K562 (cell line): ENCODE measurements at regions not wholly inside any gene's neighbourhood (a gene's known extent, or its start where the extent isn't known, plus 50 kb on each side); places are given as distances from the start of the nearest gene placed in this dataset.

Experiments
- ATAC-seq: fragments of 200-7000 bp; cut with Tn5 transposase; 3 replicates; pipeline ENCODE4 v1.9.1; 2020; ENCODE audit warnings: moderate library complexity
- BruUV-seq: library from RNA; stranded (reverse); fragments of 400-500 nt; replicated peaks from 2 replicates; lab custom pipeline; 2021; lab: Mats Ljungman, UMichigan
- CTCF ChIA-PET: fragments of 300-600 bp; formaldehyde crosslinking; extraction: SDS; loops from one replicate; lab custom pipeline; 2021; ENCODE audit warnings: low intra/inter-chr PET ratio; lab: Yijun Ruan, JAX
- POLR2A ChIA-PET: fragments of 300-600, 350-650 bp; sonication (Branson Sonifier 250); formaldehyde crosslinking; extraction: SDS; loops from one replicate; lab custom pipeline; 2021; ENCODE audit warnings: antibody characterized with exemption, inconsistent platforms; lab: Yijun Ruan, JAX
- DNase-seq, 4 experiments: peaks; one replicate each; pipeline versions ENCODE4 v3.0.0 to v3.0.0-alpha.2; 2011 to 2018; ENCODE audit warnings: low spot score in 3 of 4, mixed read lengths in 3 of 4; ENCODE audit errors: extremely low read depth in 1 of 4
- FAIRE-seq: peaks from 2 replicates; lab custom pipeline; 2011; peaks lifted over from hg19 to GRCh38; lab: Jason Lieb, UNC
- H2AFZ ChIP-seq: 2 replicates; pipeline ENCODE4 v1.6.0; 2011; ENCODE audit warnings: low read depth, low read length, control low read depth, inconsistent platforms
- H3K27ac ChIP-seq: fragments of 200-600 bp; 3 replicates; pipeline ENCODE4 v1.8.0; 2011; ENCODE audit warnings: low read depth, mild to moderate bottlenecking, control low read depth, inconsistent platforms, low read length, moderate library complexity, mixed read lengths; ENCODE audit errors: extremely low read depth
- H3K27me3 ChIP-seq, 2 experiments: fragments of 300-600 bp in 1 of 2; 2 replicates in 1 of 2; 3 replicates in 1 of 2; pipeline versions ENCODE4 v1.6.0 to v1.8.0; 2011; ENCODE audit warnings: inconsistent platforms in 2 of 2, low read length in 2 of 2, mild to moderate bottlenecking in 1 of 2, mixed read lengths in 1 of 2, moderate library complexity in 1 of 2; ENCODE audit not compliant: control insufficient read depth in 2 of 2, insufficient read depth in 2 of 2
- H3K36me3 ChIP-seq: fragments of 300-600 bp; 3 replicates; pipeline ENCODE4 v1.8.0; 2011; ENCODE audit warnings: mild to moderate bottlenecking, low read length, inconsistent platforms; ENCODE audit not compliant: control insufficient read depth, insufficient read depth
- H3K4me1 ChIP-seq, 2 experiments: fragments of 200-600 bp in 1 of 2; replicated peaks in 1 of 2; 2 replicates in 1 of 2; 3 replicates in 1 of 2; pipeline versions ENCODE4 v1.5.1 to v1.8.0; 2011; ENCODE audit warnings: inconsistent platforms in 2 of 2, low read length in 2 of 2, mild to moderate bottlenecking in 1 of 2, mixed read lengths in 1 of 2, moderate library complexity in 1 of 2; ENCODE audit not compliant: control insufficient read depth in 2 of 2, insufficient read depth in 2 of 2
- H3K4me2 ChIP-seq: 2 replicates; pipeline ENCODE4 v1.6.1; 2011; ENCODE audit warnings: low read length, control low read depth, inconsistent platforms, mixed read lengths; ENCODE audit not compliant: insufficient read depth
- H3K4me3 ChIP-seq: fragments of 200-600 bp; sonication (generic), shearing (Covaris generic); 2 replicates; pipeline ENCODE4 v1.5.1; 2016; ENCODE audit warnings: control low read depth, inconsistent platforms
- H3K79me2 ChIP-seq: fragments of 200-600 bp; 3 replicates; pipeline ENCODE4 v1.8.0; 2011; ENCODE audit warnings: low read length, inconsistent platforms; ENCODE audit not compliant: control insufficient read depth, insufficient read depth
- H3K9ac ChIP-seq, 2 experiments: 2 replicates each; pipeline versions ENCODE4 v1.6.0 to v1.6.1; 2011; ENCODE audit warnings: low read depth in 2 of 2, low read length in 2 of 2, control low read depth in 1 of 2, inconsistent platforms in 1 of 2, mild to moderate bottlenecking in 1 of 2, mixed read lengths in 1 of 2; ENCODE audit not compliant: insufficient read depth in 1 of 2
- H3K9me1 ChIP-seq: one replicate; pipeline ENCODE4 v1.6.0; 2011; ENCODE audit warnings: inconsistent platforms, mild to moderate bottlenecking, low read length, moderate library complexity; ENCODE audit not compliant: control insufficient read depth, insufficient read depth
- H3K9me3 ChIP-seq: replicated peaks from 2 replicates; pipeline ENCODE4 v1.5.1; 2011; ENCODE audit warnings: low read depth, low read length, inconsistent platforms; ENCODE audit not compliant: control insufficient read depth, insufficient read depth
- H4K20me1 ChIP-seq: replicated peaks from 2 replicates; pipeline ENCODE4 v1.6.1; 2011; ENCODE audit warnings: low read length, inconsistent platforms, mixed read lengths; ENCODE audit not compliant: control insufficient read depth, insufficient read depth
- C11orf30 ChIP-seq: fragments of 450-650 bp; IDR thresholded peaks from 2 replicates; pipeline ENCODE4 v1.6.1; 2016; ENCODE audit warnings: low read depth, mild to moderate bottlenecking
- DNMT1 ChIP-seq: fragments of 450-650 bp; IDR thresholded peaks from 2 replicates; pipeline ENCODE4 v1.6.1; 2016; ENCODE audit warnings: antibody characterized with exemption, mild to moderate bottlenecking
- ESRRA ChIP-seq: fragments of 450-650 bp; IDR thresholded peaks from 2 replicates; pipeline ENCODE4 v1.6.1; 2014; ENCODE audit warnings: low read depth, mild to moderate bottlenecking, moderate library complexity, borderline replicate concordance
- HLTF ChIP-seq: fragments of 450-650 bp; IDR thresholded peaks from 2 replicates; pipeline ENCODE4 v1.6.1; 2016
- HMGN3 ChIP-seq: IDR thresholded peaks from 2 replicates; pipeline ENCODE4 v1.6.1; 2011; ENCODE audit warnings: borderline replicate concordance, low read depth, mild to moderate bottlenecking, mixed read lengths, low read length; ENCODE audit not compliant: insufficient read length; ENCODE audit errors: extremely low read depth
- HSF4 ChIP-seq: fragments of 250-450 bp; sonication (Bioruptor Pico); IDR thresholded peaks from 2 replicates; pipeline ENCODE4 v2.1.2; 2022; ENCODE audit warnings: mild to moderate bottlenecking, moderate library complexity, borderline replicate concordance
- JUN ChIP-seq, 2 experiments: sonication (generic) in 1 of 2; formaldehyde crosslinking in 1 of 2; IDR thresholded peaks; 2 replicates each; pipeline versions ENCODE4 v1.6.1 to v1.8.0; 2012 to 2022; ENCODE audit warnings: borderline replicate concordance in 2 of 2, mild to moderate bottlenecking in 2 of 2, improper control_type of control experiment in 1 of 2, low read depth in 1 of 2, low read length in 1 of 2, missing genetic modification reagents in 1 of 2
- KDM4B ChIP-seq, 2 experiments: fragments of 450-650 bp in 1 of 2; sonication (generic) in 1 of 2; IDR thresholded peaks; 2 replicates each; pipeline ENCODE4 v1.6.1; 2016 to 2017; ENCODE audit warnings: borderline replicate concordance in 2 of 2, antibody characterized with exemption in 1 of 2, low read depth in 1 of 2, mild to moderate bottlenecking in 1 of 2
- NFIC ChIP-seq: fragments of 450-650 bp; IDR thresholded peaks from 2 replicates; pipeline ENCODE4 v1.6.1; 2017; ENCODE audit warnings: mild to moderate bottlenecking, inconsistent platforms
- RAD51 ChIP-seq: fragments of 450-650 bp; IDR thresholded peaks from 2 replicates; pipeline ENCODE4 v1.7.1; 2016; ENCODE audit warnings: low read depth, mild to moderate bottlenecking, borderline replicate concordance
- SIN3B ChIP-seq: fragments of 450-650 bp; IDR thresholded peaks from 2 replicates; pipeline ENCODE4 v1.6.1; 2017; ENCODE audit warnings: low read depth, mild to moderate bottlenecking, moderate library complexity
- TAF15 ChIP-seq: fragments of 200-400 bp; formaldehyde crosslinking; IDR thresholded peaks from 2 replicates; pipeline ENCODE4 v1.6.1; 2017; ENCODE audit warnings: mild to moderate bottlenecking, low read depth, low read length, moderate library complexity
- ZNF408 ChIP-seq: fragments of 250-450 bp; sonication (Bioruptor Pico); IDR thresholded peaks from 2 replicates; pipeline ENCODE4 v1.4.0; 2020; ENCODE audit warnings: low read depth, mild to moderate bottlenecking, moderate library complexity
- ZNF609 ChIP-seq: sonication (generic); formaldehyde crosslinking; IDR thresholded peaks from 2 replicates; pipeline ENCODE4 v1.8.1; 2023; ENCODE audit warnings: missing genetic modification reagents, mild to moderate bottlenecking, borderline replicate concordance
- ZNF695 ChIP-seq: fragments of 450-650 bp; formaldehyde crosslinking; IDR thresholded peaks from 2 replicates; pipeline ENCODE4 v1.4.0; 2020; ENCODE audit warnings: mild to moderate bottlenecking, moderate library complexity
- WGBS: fragments of 100-300 bp; shearing (Covaris generic); methylation state at CpG from one replicate; pipeline ENCODE4 v1.1.6; 2016; ENCODE audit warnings: low coverage, mixed read lengths; ENCODE audit not compliant: insufficient coverage; ENCODE audit errors: missing lambda C conversion rate; 5-methylcytosine and 5-hydroxymethylcytosine counted together
- in situ Hi-C: fragments of 300-500 bp; cut with MboI; formaldehyde crosslinking; loops from 4 replicates; pipeline ENCODE4 v1.15.0; 2018; ENCODE audit warnings: inconsistent platforms, mixed read lengths
- intact Hi-C: fragments of 100-400 bp; cut with micrococcal nuclease; formaldehyde crosslinking; loops from 2 replicates; pipeline ENCODE4 v1.14.2; 2022

DNA sequence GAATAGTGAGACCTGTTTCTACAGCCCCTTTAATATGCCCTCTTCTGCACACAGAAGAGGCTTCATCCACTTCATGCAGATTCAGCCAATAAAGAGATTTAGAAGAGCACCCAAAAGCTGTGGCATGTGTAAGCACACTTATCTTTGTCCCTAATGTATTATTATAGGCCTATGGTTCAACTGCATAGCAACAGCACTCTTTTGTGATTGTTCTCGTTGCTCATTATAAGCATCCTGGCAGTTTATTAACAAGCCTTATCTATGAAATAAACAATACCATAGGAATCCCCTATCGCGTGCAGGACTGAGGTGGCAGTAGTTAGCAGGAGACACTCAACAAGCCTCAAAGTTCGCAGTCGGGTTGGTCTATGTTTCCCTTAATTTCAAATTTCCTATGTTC, 138.5 kb upstream of the BEND6 start:
- no TSS peak for BruUV-seq
- Histone ChIP-seq H3K4me1 (no peaks in the 10 kb centered on the region), H3K9me1 (no peaks in the 10 kb centered on the region), H4K20me1 (no peaks in the 10 kb centered on the region), H3K27me3 (no peaks in the 10 kb centered on the region; a peak in 1 of 5 replicates), H3K9ac (no peak overlapping the region), H3K9me3 (no peaks in the 10 kb centered on the region), H2AFZ (no peak overlapping the region), H3K4me3 (no peak overlapping the region), H3K4me2 (no peak overlapping the region), H3K27ac (no peak overlapping the region), H3K79me2 (no peaks in the 10 kb centered on the region), H3K36me3 (no peaks in the 10 kb centered on the region)
- intact Hi-C loops (loop anchor here (5.0 kb wide), 1 partner anchor 36 kb away; no protein-coding TSS in a partner anchor), in situ Hi-C loops (no loop called here)
- 7% methylated on average over 5 of the region's 5 CpGs for WGBS
- DNase-seq (no peak), FAIRE-seq (no peak), ATAC-seq (no peak)
- TF ChIP-seq HLTF (no peak), DNMT1 (no peak), HMGN3 (no peak), ZNF609 (CRISPR knock-in tag) (no peak), KDM4B (IDR thresholded peaks at IDR 0.05; ENCODE audit: borderline replicate concordance in 2 of 2, low read depth in 1 of 2) (no peak), HSF4 (CRISPR knock-in tag) (no peak), ESRRA (no peak), ZNF408 (no peak), TAF15 (no peak), C11orf30 (no peak), SIN3B (no peak), NFIC (no peak), ZNF695 (CRISPR knock-in tag) (no peak), RAD51 (no peak), JUN (IDR thresholded peaks at IDR 0.05; ENCODE audit: borderline replicate concordance, low read depth, low read length) (no peak), JUN (CRISPR knock-in tag; IDR thresholded peaks at IDR 0.05; ENCODE audit: borderline replicate concordance) (no peak)
- ChIA-PET POLR2A (interaction anchor here (0.7 kb wide), 1 partner anchor 35 kb away, joined by 4 read pairs; no protein-coding TSS in a partner anchor), CTCF (no interaction called here)
